H1 (cell line): ENCODE measurements at regions not wholly inside any gene's neighbourhood (a gene's known extent, or its start where the extent isn't known, plus 50 kb on each side); places are given as distances from the start of the nearest gene placed in this dataset.

Experiments
- CTCF ChIA-PET: fragments of 300-600 bp; sonication (Branson Sonifier 250); formaldehyde crosslinking; loops from one replicate; lab custom pipeline; 2021; ENCODE audit not compliant: partially characterized antibody; lab: Charles Lee
- POLR2A ChIA-PET: fragments of 300-600 bp; sonication (Branson Sonifier 250); formaldehyde crosslinking; loops from one replicate; lab custom pipeline; 2021; ENCODE audit warnings: inconsistent platforms; ENCODE audit not compliant: partially characterized antibody; lab: Charles Lee
- DNase-seq, 2 experiments: peaks; one replicate each; pipeline versions ENCODE4 v3.0.0 to v3.0.0-alpha.2; 2010 to 2022; ENCODE audit warnings: low spot score in 2 of 2, low read depth in 1 of 2, mixed read lengths in 1 of 2
- FAIRE-seq: peaks from 2 replicates; lab custom pipeline; 2011; peaks lifted over from hg19 to GRCh38; lab: Jason Lieb, UNC
- H2AFZ ChIP-seq: 2 replicates; pipeline ENCODE4 v1.8.1; 2012; ENCODE audit warnings: low read length, inconsistent platforms
- H2AK5ac ChIP-seq: 2 replicates; pipeline ENCODE4 v1.6.1; 2013; ENCODE audit warnings: low read depth, low read length
- H2BK120ac ChIP-seq: replicated peaks from 2 replicates; pipeline ENCODE3; 2013; ENCODE audit warnings: low read depth, low read length, inconsistent platforms
- H2BK12ac ChIP-seq: 2 replicates; pipeline ENCODE4 v1.6.1; 2013; ENCODE audit warnings: low read depth, low read length
- H2BK15ac ChIP-seq: 2 replicates; pipeline ENCODE4 v1.6.1; 2013; ENCODE audit warnings: low read length
- H2BK20ac ChIP-seq: 2 replicates; pipeline ENCODE4 v1.6.1; 2013; ENCODE audit warnings: low read length
- H2BK5ac ChIP-seq: 2 replicates; pipeline ENCODE4 v1.6.1; 2013; ENCODE audit warnings: low read depth, low read length
- H3K14ac ChIP-seq: 2 replicates; pipeline ENCODE4 v1.6.1; 2013; ENCODE audit warnings: inconsistent platforms; ENCODE audit not compliant: insufficient read length
- H3K18ac ChIP-seq: 2 replicates; pipeline ENCODE4 v1.6.1; 2013; ENCODE audit warnings: low read length; ENCODE audit errors: extremely low read depth
- H3K23ac ChIP-seq: 2 replicates; pipeline ENCODE4 v1.6.1; 2013; ENCODE audit warnings: inconsistent platforms; ENCODE audit not compliant: insufficient read length
- H3K23me2 ChIP-seq: 2 replicates; pipeline ENCODE4 v1.6.1; 2013; ENCODE audit warnings: low read depth, low read length
- H3K27ac ChIP-seq: 2 replicates; pipeline ENCODE4 v1.6.1; 2011; ENCODE audit warnings: low read depth, low read length, inconsistent platforms
- H3K27me3 ChIP-seq, 4 experiments: replicated peaks in 1 of 4; 1 replicate in 1 of 4; 2 replicates in 3 of 4; pipeline versions ENCODE4 v1.6.1 to v1.8.1; 2011 to 2013; ENCODE audit warnings: low read length in 3 of 4, mild to moderate bottlenecking in 3 of 4, inconsistent platforms in 2 of 4, mixed read lengths in 2 of 4, moderate library complexity in 1 of 4; ENCODE audit not compliant: control insufficient read depth in 3 of 4, insufficient read depth in 3 of 4; ENCODE audit errors: extremely low read depth in 1 of 4
- H3K36me3 ChIP-seq, 4 experiments: 2 replicates each; pipeline versions ENCODE4 v1.6.1 to v1.8.1; 2011 to 2013; ENCODE audit warnings: mild to moderate bottlenecking in 4 of 4, low read length in 3 of 4, moderate library complexity in 2 of 4, control low read depth in 1 of 4, inconsistent platforms in 1 of 4; ENCODE audit not compliant: insufficient read depth in 4 of 4, control insufficient read depth in 2 of 4
- H3K4ac ChIP-seq: replicated peaks from 2 replicates; pipeline ENCODE3; 2013; ENCODE audit warnings: low read length, low read depth, mixed read lengths, inconsistent platforms; ENCODE audit not compliant: insufficient read length
- H3K4me1 ChIP-seq, 4 experiments: replicated peaks in 1 of 4; 1 replicate in 1 of 4; 2 replicates in 3 of 4; pipeline versions ENCODE4 v1.6.1 to v1.8.1; 2011 to 2013; ENCODE audit warnings: low read length in 3 of 4, inconsistent platforms in 2 of 4, mixed read lengths in 1 of 4; ENCODE audit not compliant: insufficient read depth in 4 of 4, control insufficient read depth in 3 of 4
- H3K4me2 ChIP-seq, 2 experiments: 2 replicates each; pipeline versions ENCODE4 v1.6.1 to v1.8.1; 2011 to 2013; ENCODE audit warnings: low read depth in 2 of 2, low read length in 2 of 2, control low read depth in 1 of 2, inconsistent platforms in 1 of 2, mild to moderate bottlenecking in 1 of 2; ENCODE audit not compliant: insufficient read depth in 1 of 2
- H3K4me3 ChIP-seq, 4 experiments: fragments of 200-600, 300-600 bp in 1 of 4; sonication (generic), shearing (Covaris generic), sonication (Bioruptor Twin) in 1 of 4; 2 replicates each; pipeline versions ENCODE4 v1.5.1 to v1.8.1; 2011 to 2016; ENCODE audit warnings: low read length in 4 of 4, low read depth in 3 of 4, control low read depth in 2 of 4, inconsistent platforms in 2 of 4, mild to moderate bottlenecking in 2 of 4, mixed read lengths in 1 of 4, moderate library complexity in 1 of 4; ENCODE audit not compliant: insufficient read depth in 2 of 4; ENCODE audit errors: extremely low read depth in 1 of 4
- H3K56ac ChIP-seq: replicated peaks from 2 replicates; pipeline ENCODE3; 2013; ENCODE audit warnings: low read depth, mild to moderate bottlenecking, mixed read lengths, low read length, inconsistent platforms; ENCODE audit not compliant: insufficient read length
- H3K79me1 ChIP-seq: 2 replicates; pipeline ENCODE4 v1.6.1; 2013; ENCODE audit warnings: low read depth, low read length, control low read depth
- H3K79me2 ChIP-seq, 2 experiments: 2 replicates each; pipeline versions ENCODE4 v1.6.1 to v1.8.1; 2012 to 2013; ENCODE audit warnings: low read length in 2 of 2, mild to moderate bottlenecking in 2 of 2, inconsistent platforms in 1 of 2; ENCODE audit not compliant: insufficient read depth in 2 of 2, control insufficient read depth in 1 of 2
- H3K9ac ChIP-seq, 4 experiments: replicated peaks in 1 of 4; 1 replicate in 1 of 4; 2 replicates in 3 of 4; pipeline versions ENCODE4 v1.6.1 to v1.8.1; 2011 to 2013; ENCODE audit warnings: low read depth in 3 of 4, low read length in 3 of 4, control low read depth in 2 of 4, mild to moderate bottlenecking in 2 of 4, moderate library complexity in 2 of 4, inconsistent platforms in 1 of 4; ENCODE audit errors: extremely low read depth in 1 of 4
- H3K9me3 ChIP-seq, 2 experiments: 2 replicates each; pipeline versions ENCODE4 v1.6.1 to v1.8.1; 2012 to 2013; ENCODE audit warnings: mild to moderate bottlenecking in 2 of 2, moderate library complexity in 2 of 2, control low read depth in 1 of 2, inconsistent platforms in 1 of 2, low read depth in 1 of 2, low read length in 1 of 2, mixed read lengths in 1 of 2; ENCODE audit not compliant: insufficient read depth in 2 of 2
- H4K20me1 ChIP-seq, 2 experiments: replicated peaks in 1 of 2; 2 replicates each; pipeline versions ENCODE3 to v1.8.1; 2011 to 2013; ENCODE audit warnings: inconsistent platforms in 2 of 2, low read length in 2 of 2, mild to moderate bottlenecking in 1 of 2; ENCODE audit not compliant: insufficient read depth in 2 of 2, control insufficient read depth in 1 of 2
- H4K5ac ChIP-seq: 2 replicates; pipeline ENCODE4 v1.6.1; 2013; ENCODE audit warnings: low read length, low read depth, mixed read lengths, inconsistent platforms; ENCODE audit not compliant: insufficient read length
- H4K8ac ChIP-seq: 2 replicates; pipeline ENCODE4 v1.8.0; 2013; ENCODE audit warnings: mild to moderate bottlenecking, moderate library complexity, low read length, inconsistent platforms; ENCODE audit not compliant: insufficient read depth; ENCODE audit errors: extremely low read depth
- H4K91ac ChIP-seq: replicated peaks from 2 replicates; pipeline ENCODE3; 2013; ENCODE audit warnings: low read length, mixed read lengths, inconsistent platforms; ENCODE audit not compliant: insufficient read length
- BRCA1 ChIP-seq: IDR thresholded peaks from 2 replicates; pipeline ENCODE4 v1.6.1; 2012; ENCODE audit warnings: low read depth, low read length, improper control_type of control experiment
- CBX8 ChIP-seq: fragments of 300-800, 300-1000 bp; sonication (generic); IDR thresholded peaks from 2 replicates; pipeline ENCODE4 v1.7.1; 2016; ENCODE audit warnings: low read depth, low read length, borderline replicate concordance
- CTCF ChIP-seq, 3 experiments: IDR thresholded peaks; 1 replicate in 2 of 3; 2 replicates in 1 of 3; pipeline versions ENCODE4 v1.5.1 to v1.6.1; 2011; ENCODE audit warnings: low read length in 3 of 3, mild to moderate bottlenecking in 3 of 3, inconsistent platforms in 2 of 3, low read depth in 1 of 3, moderate library complexity in 1 of 3; ENCODE audit not compliant: insufficient read depth in 1 of 3; ENCODE audit errors: control extremely low read depth in 1 of 3
- EGR1 ChIP-seq: IDR thresholded peaks from 2 replicates; pipeline ENCODE4 v1.6.1; 2011; ENCODE audit warnings: low read depth, low read length, borderline replicate concordance
- GABPA ChIP-seq: IDR thresholded peaks from 2 replicates; pipeline ENCODE4 v1.6.1; 2011; ENCODE audit warnings: mild to moderate bottlenecking, low read length, moderate library complexity, borderline replicate concordance; ENCODE audit not compliant: insufficient read depth
- JUN ChIP-seq: IDR thresholded peaks from 2 replicates; pipeline ENCODE4 v1.6.1; 2011; ENCODE audit warnings: low read depth, mild to moderate bottlenecking, improper control_type of control experiment, low read length
- NRF1 ChIP-seq: IDR thresholded peaks from 2 replicates; pipeline ENCODE4 v1.6.1; 2011; ENCODE audit warnings: mild to moderate bottlenecking, low read depth, low read length, improper control_type of control experiment
- SIRT6 ChIP-seq: IDR thresholded peaks from one replicate; pipeline ENCODE4 v1.7.1; 2012; ENCODE audit warnings: low read length, inconsistent platforms
- SP4 ChIP-seq: IDR thresholded peaks from 2 replicates; pipeline ENCODE4 v1.6.1; 2012; ENCODE audit warnings: low read length, inconsistent platforms
- SRF ChIP-seq: IDR thresholded peaks from 2 replicates; pipeline ENCODE4 v1.6.1; 2011; ENCODE audit warnings: mild to moderate bottlenecking, low read depth, low read length, moderate library complexity
- ZNF274 ChIP-seq: IDR thresholded peaks from 2 replicates; pipeline ENCODE4 v1.7.0; 2012; ENCODE audit warnings: low read length, borderline replicate concordance; ENCODE audit errors: extremely low read depth
- WGBS, 2 experiments: shearing (Covaris generic) in 1 of 2; methylation state at CpG; one replicate each; pipeline versions ENCODE4 v1.1.6 to v1.1.7; 2013 to 2015; ENCODE audit warnings: low lambda C conversion rate in 2 of 2, mixed read lengths in 2 of 2, inconsistent platforms in 1 of 2, low coverage in 1 of 2, missing lambda C conversion rate in 1 of 2; ENCODE audit not compliant: insufficient replicate concordance in 2 of 2, insufficient coverage in 1 of 2, insufficient read length in 1 of 2; ENCODE audit errors: extremely low coverage in 1 of 2, missing lambda C conversion rate in 1 of 2; 5-methylcytosine and 5-hydroxymethylcytosine counted together
- TF ChIP-seq, protein P1 (sequence below): IDR thresholded peaks from 2 replicates; pipeline ENCODE4 v1.6.1; 2012; ENCODE audit warnings: low read length, inconsistent platforms

DNA sequence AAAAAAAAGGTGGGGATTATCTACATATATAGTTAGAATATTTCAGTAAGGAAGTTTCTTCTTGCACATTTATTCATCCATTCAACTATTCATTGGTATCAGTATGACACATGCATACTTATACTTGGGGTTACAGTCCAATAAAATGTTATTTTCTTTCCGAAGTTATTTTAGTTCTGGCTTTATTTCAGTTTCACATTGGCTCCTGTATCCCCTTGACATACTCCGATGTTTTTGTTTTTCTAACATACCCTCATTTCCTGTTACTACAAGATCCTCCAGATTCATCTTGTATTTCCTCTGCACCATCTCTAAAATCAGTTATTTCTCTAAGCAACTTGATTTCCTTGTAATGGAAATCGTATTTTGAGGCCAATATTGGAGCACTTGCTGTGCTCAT is 435.5 kb upstream of the MON1B start:
- Histone ChIP-seq H3K79me1 (no peaks in the 10 kb centered on the region), H3K9me3 (no peaks in the 10 kb centered on the region), H2BK5ac (no peak overlapping the region), H3K4me3 (no peak overlapping the region), H4K91ac (no peak overlapping the region), H2AK5ac (no peak overlapping the region), H3K56ac (no peak overlapping the region), H2BK15ac (no peak overlapping the region), H3K27ac (no peak overlapping the region), H3K9ac (no peak overlapping the region), H3K23me2 (no peaks in the 10 kb centered on the region), H4K5ac (no peak overlapping the region), H4K20me1 (no peaks in the 10 kb centered on the region), H3K27me3 (peaks cover 0 to 1% (median 0%) of the 10 kb centered on the region in 4 experiments; a peak in 1 of 7 replicates), H3K79me2 (no peaks in the 10 kb centered on the region), H4K8ac (no peak overlapping the region), H2BK120ac (no peak overlapping the region), H3K4ac (no peak overlapping the region), H2AFZ (no peak overlapping the region), H2BK12ac (no peak overlapping the region), H3K4me1 (no peaks in the 10 kb centered on the region), H3K14ac (no peak overlapping the region), H3K36me3 (no peaks in the 10 kb centered on the region), H3K4me2 (no peak overlapping the region), H3K18ac (no peak overlapping the region), H3K23ac (no peak overlapping the region), H2BK20ac (no peak overlapping the region)
- WGBS, 2 experiments: 84% methylated on average over 3 of the region's 3 CpGs; no CpG with 5 or more reads in 1 of the 2 experiments
- DNase-seq (no peak), FAIRE-seq (no peak)
- CTCF ChIA-PET: no interaction called here
- POLR2A ChIA-PET: no interaction called here
- TF ChIP-seq SRF: no peak
- TF ChIP-seq BRCA1: no peak
- TF ChIP-seq CTCF (IDR thresholded peaks at IDR 0.05; ENCODE audit: control extremely low read depth in 1 of 3, insufficient read depth in 1 of 3, low read depth in 1 of 3, low read length in 3 of 3): no peak
- no peak for TF ChIP-seq GABPA
- TF ChIP-seq CBX8: no peak
- TF ChIP-seq ZNF274: no peak
- TF ChIP-seq NRF1: no peak
- TF ChIP-seq, protein P1, sequence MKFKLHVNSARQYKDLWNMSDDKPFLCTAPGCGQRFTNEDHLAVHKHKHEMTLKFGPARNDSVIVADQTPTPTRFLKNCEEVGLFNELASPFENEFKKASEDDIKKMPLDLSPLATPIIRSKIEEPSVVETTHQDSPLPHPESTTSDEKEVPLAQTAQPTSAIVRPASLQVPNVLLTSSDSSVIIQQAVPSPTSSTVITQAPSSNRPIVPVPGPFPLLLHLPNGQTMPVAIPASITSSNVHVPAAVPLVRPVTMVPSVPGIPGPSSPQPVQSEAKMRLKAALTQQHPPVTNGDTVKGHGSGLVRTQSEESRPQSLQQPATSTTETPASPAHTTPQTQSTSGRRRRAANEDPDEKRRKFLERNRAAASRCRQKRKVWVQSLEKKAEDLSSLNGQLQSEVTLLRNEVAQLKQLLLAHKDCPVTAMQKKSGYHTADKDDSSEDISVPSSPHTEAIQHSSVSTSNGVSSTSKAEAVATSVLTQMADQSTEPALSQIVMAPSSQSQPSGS: no peak
- TF ChIP-seq SP4: no peak
- TF ChIP-seq JUN: no peak
- no peak for TF ChIP-seq EGR1
- no peak for TF ChIP-seq SIRT6
